ENCODE measurements at regions not wholly inside any gene's neighbourhood (a gene's known extent, or its start where the extent isn't known, plus 50 kb on each side); places are given as distances from the start of the nearest gene placed in this dataset.
"Not testable (repeated sequence)": the region's sequence is repeated elsewhere in the genome, so short reads cannot be mapped to it uniquely, and the experiment has no call there.

DNA sequence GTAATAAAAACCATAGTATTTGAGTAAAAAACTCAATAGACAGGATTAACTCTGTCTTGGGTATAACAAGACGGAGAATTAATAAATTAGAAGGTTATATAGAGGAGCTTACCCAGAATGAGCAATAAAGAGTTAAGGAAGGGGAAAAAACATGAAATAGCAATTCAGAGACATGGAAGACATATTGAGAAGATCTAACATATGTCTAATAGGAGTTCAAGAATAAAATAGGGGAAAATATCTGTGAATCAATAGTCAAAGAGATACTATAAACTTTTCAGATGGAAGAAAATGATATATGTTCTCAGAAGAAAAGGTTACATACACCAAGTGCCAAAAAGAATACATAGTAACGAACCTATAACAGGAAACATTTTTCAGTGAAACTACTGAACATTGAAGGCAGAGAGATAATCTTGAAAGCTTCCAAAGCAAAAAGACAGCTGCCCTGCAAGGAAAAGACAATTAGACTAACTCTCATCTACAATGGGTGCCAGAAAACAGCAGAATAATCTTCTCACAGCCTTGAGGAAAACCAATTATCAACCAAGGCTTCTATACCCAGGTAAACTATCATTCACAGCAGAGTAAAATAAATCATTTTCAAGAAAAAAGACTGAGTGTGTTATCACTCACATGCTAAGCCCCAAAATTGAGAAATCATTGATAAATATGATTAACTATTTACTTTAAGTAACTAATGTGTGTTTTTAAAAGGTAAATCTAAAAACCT is 106.0 kb downstream of the ENC1 start:
- no peak for DNase-seq

DNA sequence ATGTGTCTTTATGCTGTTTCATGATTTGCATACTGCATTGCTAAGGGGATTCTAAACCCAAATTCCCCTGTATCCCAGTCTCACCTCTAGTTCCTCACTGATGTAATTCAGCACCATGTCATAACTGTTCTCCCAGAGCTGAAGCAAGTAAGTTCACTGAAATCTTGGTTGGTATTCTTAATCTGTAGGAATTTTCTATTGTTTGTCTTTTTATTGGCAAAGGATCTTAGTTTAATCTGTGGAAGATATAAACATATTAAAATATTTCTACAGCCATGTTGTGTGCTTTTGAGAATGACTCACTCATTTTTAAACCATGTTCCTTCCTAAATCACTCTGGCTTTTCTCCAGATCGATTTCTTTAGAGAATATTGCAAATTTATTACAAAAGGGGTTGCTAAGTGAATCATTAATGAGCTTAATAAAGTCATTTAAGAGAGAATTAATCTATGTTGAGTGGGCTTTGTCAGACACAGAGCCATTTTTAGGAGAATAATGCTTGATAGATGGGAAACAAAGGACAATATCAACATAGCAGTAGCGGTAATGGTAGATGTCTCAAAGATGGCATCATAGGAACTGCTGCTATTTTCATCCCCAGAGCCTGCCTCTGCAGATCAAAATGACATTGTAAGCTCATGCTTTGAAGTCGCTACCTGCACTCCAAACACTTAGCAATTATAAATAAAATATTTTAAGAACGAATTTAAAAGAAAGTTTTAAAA is 110.0 kb downstream of the ENC1 start:
- no peak for DNase-seq

DNA sequence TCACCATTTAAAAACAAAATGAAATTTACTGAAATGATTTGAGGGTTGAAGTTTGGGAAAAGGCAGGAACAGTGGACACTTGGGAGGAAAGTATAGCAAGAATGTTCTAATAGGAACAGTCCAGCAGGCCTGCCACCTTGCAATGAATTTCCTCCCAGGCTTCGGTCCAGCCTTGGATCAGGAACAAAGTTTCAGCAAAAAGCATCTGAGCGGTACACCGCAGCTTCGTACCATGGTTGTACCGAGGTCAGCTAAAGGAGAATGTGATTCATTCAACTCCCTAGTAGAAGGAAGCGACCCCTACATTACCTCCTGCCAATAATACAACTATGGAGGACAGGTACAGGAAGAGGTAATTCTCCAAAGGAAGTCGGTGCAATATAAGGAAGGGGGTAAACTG is 111.4 kb downstream of the ENC1 start:
- DNase-seq = no peak

- no peak for DNase-seq
Observed at GRCh38 chr5:74526111-74526510, 114.4 kb downstream of the ENC1 start.

GRCh38 chr5:74524767-74525166 is 115.8 kb downstream of the ENC1 start:
- not testable (repeated sequence) for DNase-seq

- DNase-seq = not testable (repeated sequence)
Observed at GRCh38 chr5:74523698-74524097, 116.8 kb downstream of the ENC1 start.

DNA sequence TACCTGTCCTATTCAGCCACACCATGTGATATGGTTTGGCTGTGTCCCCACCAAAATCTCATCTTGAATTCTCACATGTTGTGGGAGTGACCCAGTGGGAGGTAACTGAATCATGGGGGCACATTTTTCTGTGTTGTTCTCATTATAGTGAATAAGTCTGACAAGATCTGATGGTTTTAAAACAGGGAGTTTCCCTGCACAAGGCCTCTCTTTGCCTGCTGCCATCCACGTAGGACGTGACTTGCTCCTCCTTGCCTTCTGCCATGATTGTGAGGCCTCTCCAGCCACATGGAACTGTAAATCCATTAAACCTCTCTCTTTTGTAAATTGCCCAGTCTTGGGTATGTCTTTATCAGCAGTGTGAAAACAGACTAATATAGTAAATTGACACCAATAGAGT is 117.7 kb downstream of the ENC1 start:
- DNase-seq = not testable (repeated sequence)

- DNase-seq = peak; percentile 39
Observed at GRCh38 chr5:74521401-74521800, 119.1 kb downstream of the ENC1 start.

DNA sequence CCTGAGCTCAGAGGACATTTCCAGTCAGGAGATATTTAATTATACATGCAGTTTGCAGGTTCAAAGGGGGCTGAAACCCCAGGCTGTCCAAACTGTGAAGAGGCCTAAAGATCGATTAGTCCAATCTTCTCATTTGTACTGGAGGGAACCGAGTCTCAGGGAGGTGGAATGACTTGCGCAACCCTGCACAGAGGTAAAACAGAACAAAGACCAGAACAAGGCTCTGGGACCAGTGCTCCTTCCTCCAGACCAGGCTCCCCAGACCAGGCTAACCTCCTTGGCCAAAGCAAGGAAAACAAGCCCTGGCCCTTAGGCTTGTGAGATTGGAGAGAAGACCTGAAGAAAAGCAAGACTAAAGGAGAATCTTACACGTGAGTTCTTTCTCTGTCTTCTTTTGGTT is 120.8 kb downstream of the ENC1 start:
- no peak for DNase-seq

- no peak for DNase-seq
Observed at GRCh38 chr5:74519161-74519571, 121.4 kb downstream of the ENC1 start.

- DNase-seq = no peak
Observed at GRCh38 chr5:74517700-74518099, 122.8 kb downstream of the ENC1 start.

DNA sequence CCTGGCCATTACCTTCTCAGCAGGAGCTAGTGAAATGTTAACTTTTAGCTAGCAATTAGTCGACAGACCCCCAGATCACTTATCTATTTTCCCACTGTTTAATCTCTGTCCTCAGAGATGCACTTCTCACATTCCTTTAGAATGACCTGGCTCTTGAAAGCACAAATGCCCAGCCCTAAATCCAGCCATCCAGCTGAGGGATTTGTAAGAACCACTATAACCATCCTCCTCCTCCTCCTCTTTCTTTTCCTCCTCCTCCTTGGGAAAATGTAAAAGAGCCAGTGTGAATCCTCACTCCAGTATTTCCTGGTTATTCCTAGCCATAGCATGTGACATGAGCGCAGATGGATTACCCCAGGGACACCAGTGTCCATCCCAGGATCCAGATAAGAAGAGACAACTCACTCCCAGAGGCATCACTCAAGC is 124.3 kb downstream of the ENC1 start:
- DNase-seq = no peak

DNA sequence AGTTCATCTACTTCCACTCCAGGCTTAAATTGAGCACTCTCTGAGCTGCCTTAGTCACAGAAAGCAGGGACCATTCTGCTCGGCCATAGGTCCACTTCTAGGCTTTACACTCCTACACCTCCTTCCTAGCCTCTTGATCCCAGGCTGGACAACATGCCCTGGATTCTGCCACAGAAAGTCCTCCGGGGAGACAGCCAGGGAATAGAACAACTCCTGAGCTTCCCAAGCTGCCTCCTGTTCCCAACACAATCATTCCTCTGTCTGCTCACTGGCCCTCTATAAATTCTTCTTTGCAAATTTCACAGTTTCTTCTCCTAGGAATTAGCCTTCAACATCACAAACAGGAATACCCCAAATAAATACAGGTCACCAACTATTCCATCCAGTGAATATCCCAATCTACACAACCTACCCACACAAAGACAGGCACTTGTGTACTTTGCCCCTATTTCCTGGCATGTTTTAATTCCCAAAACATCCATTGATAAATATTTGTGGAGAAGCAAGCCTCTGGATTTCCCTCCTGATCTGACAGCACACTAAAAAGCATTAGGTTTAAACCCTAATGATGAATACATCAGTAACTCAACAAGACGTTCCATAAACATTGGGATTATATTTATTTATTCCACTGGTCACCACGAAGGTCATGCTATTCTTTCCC is 125.5 kb downstream of the ENC1 start:
- no peak for DNase-seq

DNA sequence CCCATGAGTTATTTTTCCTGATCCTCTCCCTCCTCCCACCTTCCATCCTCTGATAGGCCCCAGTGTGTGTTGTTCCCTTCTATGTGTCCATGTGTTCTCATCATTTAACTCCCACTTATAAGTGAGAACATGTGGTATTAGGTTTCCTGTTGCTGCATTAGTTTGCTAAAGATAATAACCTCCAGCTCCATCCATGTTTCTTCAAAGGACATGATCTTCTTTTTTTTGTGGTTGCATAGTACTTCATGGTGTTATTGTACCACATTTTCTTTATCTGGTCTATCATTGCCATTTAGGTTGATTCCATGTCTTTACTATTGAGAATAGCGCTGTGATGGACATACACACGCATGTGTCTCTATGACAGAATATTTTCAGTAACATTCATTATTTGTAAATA is 128.8 kb downstream of the ENC1 start:
- DNase-seq = not testable (repeated sequence)

- DNase-seq = no peak
Observed at GRCh38 chr5:74510476-74511075, 130.0 kb downstream of the ENC1 start.

- no peak for DNase-seq
Observed at GRCh38 chr5:74507370-74508005, 133.0 kb downstream of the ENC1 start.

- no peak for DNase-seq
Observed at GRCh38 chr5:74506119-74506518, 134.4 kb downstream of the ENC1 start.

DNA sequence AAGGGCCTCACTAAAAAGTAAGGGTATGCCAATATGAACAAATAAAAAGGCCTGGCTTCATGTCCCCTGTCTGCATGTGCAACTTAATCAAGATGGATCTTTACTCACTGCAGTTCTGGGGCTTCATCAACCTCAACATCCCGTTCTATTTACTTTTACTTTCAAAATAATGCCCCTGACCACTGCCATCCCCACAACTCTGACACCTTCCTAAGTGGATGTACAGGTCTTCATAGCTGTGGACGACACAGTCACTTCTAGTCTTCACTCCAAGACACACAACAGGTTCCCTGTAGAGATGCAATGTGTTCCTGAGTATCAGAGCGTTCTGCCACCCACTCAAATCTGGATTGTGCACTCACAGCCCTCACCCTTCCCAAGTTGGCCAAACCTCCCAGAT is 136.1 kb downstream of the ENC1 start:
- no peak for DNase-seq

- no peak for DNase-seq
Observed at GRCh38 chr5:74502479-74502950, 138.0 kb downstream of the ENC1 start.

GRCh38 chr5:74501674-74502478 is 138.7 kb downstream of the ENC1 start:
- no peak for DNase-seq

DNA sequence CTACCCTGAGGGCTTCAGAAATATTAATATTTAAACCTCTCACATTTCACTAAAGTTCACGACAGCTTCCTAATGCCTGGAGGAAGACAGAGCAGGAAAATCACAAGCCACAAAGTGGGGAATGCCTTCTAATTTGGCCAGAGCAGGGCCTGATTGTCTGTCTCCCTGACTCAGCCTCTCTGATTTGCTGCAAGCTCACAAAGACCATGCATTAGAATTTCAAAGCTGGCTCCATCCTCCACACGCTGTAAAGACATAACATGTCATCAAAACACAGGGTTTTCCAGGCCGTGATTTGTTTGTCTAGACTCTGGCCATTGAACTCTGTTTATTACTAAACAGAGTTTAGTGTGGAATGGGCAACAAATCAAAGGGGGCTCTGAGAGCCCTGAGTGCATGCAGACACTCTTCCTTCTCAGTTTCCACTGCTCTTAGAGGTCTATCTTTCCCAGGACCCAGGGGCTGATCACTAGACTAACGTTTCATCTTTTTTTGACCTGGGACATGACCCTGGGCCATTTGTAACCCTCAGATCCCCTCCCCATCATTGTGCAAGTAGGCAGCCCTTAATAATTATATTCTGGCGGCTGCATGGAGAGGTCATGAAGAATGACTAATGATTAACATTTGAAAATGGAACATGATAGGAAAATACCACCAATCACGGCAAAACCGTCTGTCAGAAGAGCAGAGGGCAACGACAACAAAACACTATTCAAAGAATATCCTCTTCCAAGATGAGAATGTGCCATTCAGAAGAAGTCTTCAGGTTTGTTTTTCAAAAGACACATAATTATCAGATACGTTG is 140.2 kb downstream of the ENC1 start:
- DNase-seq = no peak
